Thymus (tissue), 11 donors: ENCODE measurements at regions not wholly inside any gene's neighbourhood (a gene's known extent, or its start where the extent isn't known, plus 50 kb on each side); places are given as distances from the start of the nearest gene placed in this dataset.

Experiments used
- DNase-seq, 9 donors: peaks; one replicate each; pipeline ENCODE4 v3.0.0-alpha.2; 2013; ENCODE audit warnings: low spot score in 9 of 9, low read depth in 6 of 9, missing footprints in 1 of 9
- H3K27ac ChIP-seq, 2 donors: one replicate each; pipeline ENCODE4 v1.5.1; 2013; ENCODE audit warnings: control low read depth in 1 of 2, low read depth in 1 of 2, low read length in 1 of 2, mild to moderate bottlenecking in 1 of 2, moderate library complexity in 1 of 2
- H3K27me3 ChIP-seq, 2 donors: one replicate each; pipeline ENCODE4 v1.5.1; 2013; ENCODE audit warnings: low read length in 1 of 2; ENCODE audit not compliant: control insufficient read depth in 2 of 2, insufficient read depth in 1 of 2
- H3K36me3 ChIP-seq, 2 donors: one replicate each; pipeline ENCODE4 v1.5.1; 2013; ENCODE audit warnings: low read length in 1 of 2, mild to moderate bottlenecking in 1 of 2, moderate library complexity in 1 of 2; ENCODE audit not compliant: control insufficient read depth in 2 of 2, insufficient read depth in 2 of 2
- H3K4me1 ChIP-seq, 2 donors: one replicate each; pipeline ENCODE4 v1.5.1; 2013; ENCODE audit warnings: low read length in 2 of 2; ENCODE audit not compliant: control insufficient read depth in 2 of 2, insufficient read depth in 2 of 2
- H3K4me3 ChIP-seq, 2 donors: one replicate each; pipeline ENCODE4 v1.5.1; 2013; ENCODE audit warnings: low read length in 2 of 2, control low read depth in 1 of 2, mild to moderate bottlenecking in 1 of 2
- H3K9me3 ChIP-seq, 2 donors: one replicate each; pipeline ENCODE4 v1.5.1; 2013; ENCODE audit warnings: low read length in 1 of 2, mild to moderate bottlenecking in 1 of 2; ENCODE audit not compliant: control insufficient read depth in 2 of 2, insufficient read depth in 1 of 2
- WGBS: extraction: QIAGEN DNeasy Blood & Tissue Kit; methylation state at CpG from one replicate; pipeline ENCODE4 v1.1.7; 2013; 5-methylcytosine and 5-hydroxymethylcytosine counted together
- donor health status: healthy.

DNA sequence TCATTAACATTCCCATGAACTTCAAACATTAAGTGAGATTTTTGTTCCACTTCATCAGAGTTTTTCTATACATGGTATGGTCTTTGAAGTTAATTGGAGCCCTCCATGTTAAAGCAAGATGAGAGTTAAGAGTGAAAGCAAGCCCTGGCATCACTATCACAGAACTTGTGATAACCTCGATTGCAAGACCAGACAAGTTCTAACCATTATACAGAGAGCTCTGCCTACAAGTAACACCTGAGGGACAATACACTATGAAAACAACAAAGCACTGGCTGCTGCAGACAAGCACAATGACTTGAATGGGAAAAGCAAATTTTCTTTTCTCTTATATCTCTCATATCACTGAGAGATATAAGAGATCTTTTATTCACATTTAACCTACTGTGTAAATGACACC is 126.6 kb upstream of the GYPA start:
- no peak for DNase-seq
- H3K27ac ChIP-seq = no peak overlapping the region
- H3K27me3 ChIP-seq = no peaks in the 10 kb centered on the region
- H3K9me3 ChIP-seq = no peaks in the 10 kb centered on the region
- H3K4me3 ChIP-seq = no peak overlapping the region
- no peaks in the 10 kb centered on the region for H3K4me1 ChIP-seq
- no peaks in the 10 kb centered on the region for H3K36me3 ChIP-seq
- WGBS = 88% methylated on average over 1 of the region's 1 CpG

GRCh38 chr4:144280688-144281087 is 140.2 kb upstream of the GYPA start:
- Histone ChIP-seq H3K4me1 (no peaks in the 10 kb centered on the region), H3K27ac (no peak overlapping the region), H3K9me3 (no peaks in the 10 kb centered on the region), H3K36me3 (no peaks in the 10 kb centered on the region), H3K4me3 (no peak overlapping the region), H3K27me3 (no peaks in the 10 kb centered on the region)
- DNase-seq = no peak

DNA sequence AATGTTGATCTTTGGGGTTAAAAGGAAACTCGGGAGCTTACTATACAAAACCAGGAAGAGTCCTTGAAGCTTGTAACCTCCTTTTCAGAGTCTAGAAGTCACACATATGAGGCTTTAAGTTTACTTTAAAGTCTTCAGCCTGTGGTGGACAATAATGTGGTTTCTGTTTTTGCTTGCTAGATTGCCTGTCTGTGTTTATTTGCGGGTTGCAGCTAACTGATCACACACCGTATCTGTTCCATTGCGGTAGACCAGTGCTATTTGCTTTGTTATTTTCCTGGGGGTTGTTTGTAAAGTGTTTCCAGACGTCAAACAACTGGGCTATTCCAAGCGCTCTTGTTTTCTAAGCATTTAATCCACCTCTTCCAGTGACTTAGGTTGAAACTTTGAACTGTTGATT is 143.0 kb upstream of the GYPA start:
- DNase-seq = no peak
- no peaks in the 10 kb centered on the region for H3K4me1 ChIP-seq
- 83% methylated on average over 6 of the region's 6 CpGs for WGBS

GRCh38 chr4:144284026-144284425 is 143.5 kb upstream of the GYPA start:
- no peak overlapping the region for H3K27ac ChIP-seq
- H3K9me3 ChIP-seq = no peaks in the 10 kb centered on the region
- no peaks in the 10 kb centered on the region for H3K4me1 ChIP-seq
- H3K27me3 ChIP-seq = no peaks in the 10 kb centered on the region
- H3K4me3 ChIP-seq = no peak overlapping the region
- DNase-seq = no peak
- no peaks in the 10 kb centered on the region for H3K36me3 ChIP-seq

More for the DNA sequence above, 143.0 kb upstream of the GYPA start:
- Histone ChIP-seq H3K9me3 (no peaks in the 10 kb centered on the region), H3K36me3 (no peaks in the 10 kb centered on the region), H3K27me3 (no peaks in the 10 kb centered on the region), H3K4me3 (no peak overlapping the region), H3K27ac (no peak overlapping the region)

GRCh38 chr4:144288011-144288903 is 147.7 kb upstream of the GYPA start:
- Histone ChIP-seq H3K27me3 (no peaks in the 10 kb centered on the region), H3K4me3 (no peak overlapping the region), H3K36me3 (no peaks in the 10 kb centered on the region), H3K4me1 (no peaks in the 10 kb centered on the region), H3K9me3 (no peaks in the 10 kb centered on the region), H3K27ac (no peak overlapping the region)
- no peak for DNase-seq
- WGBS = 97% methylated on average over 6 of the region's 6 CpGs

DNA sequence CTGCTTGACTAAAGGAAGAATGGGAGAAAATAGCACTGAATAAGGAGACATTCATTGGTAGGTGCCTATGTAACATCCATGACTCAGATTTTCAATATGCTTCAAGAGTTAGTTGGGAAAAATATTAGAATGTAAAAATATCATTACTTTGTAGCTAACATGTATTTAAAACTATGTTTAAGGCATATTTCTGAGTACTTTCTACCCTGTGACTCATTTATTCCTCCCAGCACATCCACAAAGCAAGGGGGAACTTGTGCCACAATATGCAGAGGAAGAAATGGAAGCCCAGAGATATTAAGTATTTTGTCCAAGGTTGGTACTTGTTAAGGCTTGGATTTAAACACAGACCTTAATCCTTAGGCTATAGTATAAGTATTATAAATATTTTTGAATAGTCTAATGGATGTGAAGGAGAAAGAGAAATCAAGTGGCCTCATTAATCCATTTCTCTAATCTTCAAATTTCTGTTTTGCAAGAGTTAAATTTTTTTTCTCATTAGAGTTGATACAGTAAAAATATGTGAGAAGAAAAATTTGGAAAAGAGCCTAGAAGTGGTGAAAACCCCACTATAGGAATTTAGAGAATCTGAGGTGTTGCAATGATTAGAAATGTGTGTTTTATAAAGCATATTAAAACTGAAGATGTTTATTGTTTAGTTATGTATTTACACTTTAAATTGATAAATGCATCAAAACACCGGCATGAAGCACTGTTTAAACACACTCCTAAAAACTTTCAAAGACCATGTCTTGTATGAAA is 149.3 kb upstream of the GYPA start:
- no peaks in the 10 kb centered on the region for H3K4me1 ChIP-seq
- H3K27me3 ChIP-seq = no peaks in the 10 kb centered on the region
- WGBS = 96% methylated on average over 1 of the region's 1 CpG
- DNase-seq = no peak
- H3K4me3 ChIP-seq = no peak overlapping the region
- no peaks in the 10 kb centered on the region for H3K9me3 ChIP-seq
- no peak overlapping the region for H3K27ac ChIP-seq
- no peaks in the 10 kb centered on the region for H3K36me3 ChIP-seq

GRCh38 chr4:144291164-144291563 is 150.6 kb upstream of the GYPA start:
- H3K4me3 ChIP-seq = no peak overlapping the region
- no peak overlapping the region for H3K27ac ChIP-seq
- WGBS = 72% methylated on average over 4 of the region's 4 CpGs
- no peaks in the 10 kb centered on the region for H3K27me3 ChIP-seq
- H3K4me1 ChIP-seq = no peaks in the 10 kb centered on the region
- no peak for DNase-seq
- H3K36me3 ChIP-seq = no peaks in the 10 kb centered on the region
- no peaks in the 10 kb centered on the region for H3K9me3 ChIP-seq

DNA sequence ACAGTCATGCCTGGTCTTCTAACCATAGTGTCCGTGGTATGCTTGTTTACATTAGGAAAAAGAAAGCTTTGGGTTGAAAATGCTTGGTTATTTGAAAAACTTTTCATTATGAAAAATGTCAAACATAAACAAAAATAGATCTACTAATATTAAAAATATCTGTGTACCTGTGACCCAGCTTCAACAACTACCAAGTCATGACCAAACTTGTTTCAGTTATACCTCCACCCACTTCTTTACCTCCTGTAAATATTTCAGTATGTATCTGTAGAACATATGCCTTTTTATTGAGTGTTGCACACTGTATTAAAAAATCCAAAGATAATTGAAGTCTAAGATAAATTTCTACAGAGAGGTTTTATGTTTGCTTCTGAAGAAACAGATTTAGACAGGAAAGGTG is 153.7 kb upstream of the GYPA start:
- WGBS = 87% methylated on average over 1 of the region's 1 CpG
- H3K4me3 ChIP-seq = no peak overlapping the region
- H3K36me3 ChIP-seq = no peaks in the 10 kb centered on the region
- no peaks in the 10 kb centered on the region for H3K4me1 ChIP-seq
- no peaks in the 10 kb centered on the region for H3K27me3 ChIP-seq
- H3K27ac ChIP-seq = no peak overlapping the region
- no peak for DNase-seq
- no peaks in the 10 kb centered on the region for H3K9me3 ChIP-seq

DNA sequence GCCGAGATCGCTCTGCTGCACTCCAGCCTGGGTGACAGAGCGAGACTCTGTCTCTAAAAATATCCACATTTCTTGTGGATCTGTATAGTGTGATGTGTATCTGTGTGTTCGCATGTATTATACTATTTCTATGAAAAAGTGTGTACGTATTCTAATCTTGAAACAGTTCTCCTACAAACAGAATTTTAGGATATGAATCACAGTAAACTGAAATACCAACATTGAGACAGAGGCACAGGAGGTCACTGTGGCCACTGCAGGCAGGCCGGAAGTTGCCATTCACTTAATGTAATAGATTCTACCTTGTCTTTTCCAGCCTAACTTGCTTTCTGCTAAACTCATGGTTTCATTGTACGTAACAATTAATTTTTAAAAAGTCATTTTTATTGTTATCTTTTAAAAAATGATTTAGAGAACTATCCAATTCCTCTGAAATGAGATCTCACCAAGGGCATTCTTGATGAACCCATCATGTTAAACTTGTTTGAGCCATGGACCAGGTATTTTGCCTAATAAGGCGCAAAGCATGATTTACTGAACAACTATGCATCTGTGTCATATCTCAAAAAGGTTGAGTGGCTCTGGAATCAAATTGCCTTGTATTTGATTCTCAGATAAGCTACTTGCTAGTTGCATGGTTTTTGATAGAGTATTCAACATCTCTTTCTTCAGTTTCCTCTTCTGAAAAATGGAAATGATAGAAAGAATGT is 154.9 kb upstream of the GYPA start:
- H3K4me3 ChIP-seq = no peak overlapping the region
- H3K9me3 ChIP-seq = no peaks in the 10 kb centered on the region
- 97% methylated on average over 8 of the region's 8 CpGs for WGBS
- no peaks in the 10 kb centered on the region for H3K4me1 ChIP-seq
- H3K27me3 ChIP-seq = no peaks in the 10 kb centered on the region
- no peak for DNase-seq
- H3K27ac ChIP-seq = no peak overlapping the region
- H3K36me3 ChIP-seq = no peaks in the 10 kb centered on the region
